ENCODE measurements at regions not wholly inside any gene's neighbourhood (a gene's known extent, or its start where the extent isn't known, plus 50 kb on each side); places are given as distances from the start of the nearest gene placed in this dataset.

GRCh38 chr4:147303873-147304229 is 177.0 kb upstream of the EDNRA start:
- no peak for DNase-seq
- no peak overlapping the region for H3K4ac ChIP-seq (ENCODE audit: low read depth, low read length)
- no peak overlapping the region for H2AK5ac ChIP-seq (ENCODE audit: low read length)
- no peaks in the 10 kb centered on the region for H3K4me1 ChIP-seq (ENCODE audit: control insufficient read depth, low read depth, low read length)
- no peak overlapping the region for H4K8ac ChIP-seq (ENCODE audit: low read depth, low read length)
- no peaks in the 10 kb centered on the region for H3K36me3 ChIP-seq (ENCODE audit: control insufficient read depth, insufficient read depth, low read length)
- H3K79me1 ChIP-seq (ENCODE audit: low read length), result no peaks in the 10 kb centered on the region
- H3K27me3 ChIP-seq (ENCODE audit: insufficient read depth, low read length, poor library complexity), result no peaks in the 10 kb centered on the region
- no peak overlapping the region for H3K9ac ChIP-seq (ENCODE audit: low read length)
- no peaks in the 10 kb centered on the region for H3K79me2 ChIP-seq (ENCODE audit: control insufficient read depth, insufficient read depth, low read length)
- H2BK15ac ChIP-seq (replicated peaks; ENCODE audit: low read depth), result no peak overlapping the region
- H3K18ac ChIP-seq (ENCODE audit: low read length), result no peak overlapping the region
- WGBS (ENCODE audit: extremely low coverage, insufficient coverage, low lambda C conversion rate), result 93% methylated on average over 2 of the region's 3 CpGs
- H3K4me2 ChIP-seq (ENCODE audit: low read length), result no peak overlapping the region
- no peak overlapping the region for H4K5ac ChIP-seq (ENCODE audit: low read length)
- H3K23ac ChIP-seq (ENCODE audit: low read length), result no peak overlapping the region
- no peak overlapping the region for H2BK5ac ChIP-seq (ENCODE audit: low read length)
- no peak overlapping the region for H3K27ac ChIP-seq (ENCODE audit: low read depth, low read length)
- H3K4me3 ChIP-seq (ENCODE audit: low read length), result no peak overlapping the region
- no peak overlapping the region for H3K56ac ChIP-seq (ENCODE audit: low read length)
- H2BK120ac ChIP-seq (ENCODE audit: low read depth, low read length), result no peak overlapping the region

GRCh38 chr4:147307896-147308674 is 172.8 kb upstream of the EDNRA start:
- no peaks in the 10 kb centered on the region for H3K36me3 ChIP-seq (ENCODE audit: control insufficient read depth, insufficient read depth, low read length)
- no CpG with 5 or more reads among the region's 5 CpGs for WGBS (ENCODE audit: extremely low coverage, insufficient coverage, low lambda C conversion rate)

GRCh38 chr4:147309434-147309833 is 171.5 kb upstream of the EDNRA start:
- Histone ChIP-seq H3K23ac (ENCODE audit: low read length) (no peak overlapping the region), H2BK5ac (ENCODE audit: low read length) (no peak overlapping the region), H3K4me3 (ENCODE audit: low read length) (no peak overlapping the region), H3K4me1 (ENCODE audit: control insufficient read depth, low read depth, low read length) (no peaks in the 10 kb centered on the region), H2AK5ac (ENCODE audit: low read length) (no peak overlapping the region), H2BK15ac (replicated peaks; ENCODE audit: low read depth) (no peak overlapping the region), H4K5ac (ENCODE audit: low read length) (no peak overlapping the region), H3K79me2 (ENCODE audit: control insufficient read depth, insufficient read depth, low read length) (no peaks in the 10 kb centered on the region), H3K4ac (ENCODE audit: low read depth, low read length) (no peak overlapping the region), H3K27me3 (ENCODE audit: insufficient read depth, low read length, poor library complexity) (no peaks in the 10 kb centered on the region), H3K9ac (ENCODE audit: low read length) (no peak overlapping the region), H3K4me2 (ENCODE audit: low read length) (no peak overlapping the region), H3K27ac (ENCODE audit: low read depth, low read length) (no peak overlapping the region), H3K79me1 (ENCODE audit: low read length) (no peaks in the 10 kb centered on the region), H3K18ac (ENCODE audit: low read length) (no peak overlapping the region), H4K8ac (ENCODE audit: low read depth, low read length) (no peak overlapping the region), H3K36me3 (ENCODE audit: control insufficient read depth, insufficient read depth, low read length) (no peaks in the 10 kb centered on the region), H2BK120ac (ENCODE audit: low read depth, low read length) (no peak overlapping the region), H3K56ac (ENCODE audit: low read length) (no peak overlapping the region)
- no peak for DNase-seq
- no CpG with 5 or more reads among the region's 4 CpGs for WGBS (ENCODE audit: extremely low coverage, insufficient coverage, low lambda C conversion rate)

More at GRCh38 chr4:147307896-147308674, 172.8 kb upstream of the EDNRA start:
- Histone ChIP-seq H2BK120ac (ENCODE audit: low read depth, low read length) (no peak overlapping the region), H3K27ac (ENCODE audit: low read depth, low read length) (no peak overlapping the region), H4K5ac (ENCODE audit: low read length) (no peak overlapping the region), H3K18ac (ENCODE audit: low read length) (no peak overlapping the region), H3K56ac (ENCODE audit: low read length) (no peak overlapping the region), H2BK5ac (ENCODE audit: low read length) (no peak overlapping the region), H3K4me1 (ENCODE audit: control insufficient read depth, low read depth, low read length) (no peaks in the 10 kb centered on the region), H3K4me3 (ENCODE audit: low read length) (no peak overlapping the region), H3K79me2 (ENCODE audit: control insufficient read depth, insufficient read depth, low read length) (no peaks in the 10 kb centered on the region), H3K27me3 (ENCODE audit: insufficient read depth, low read length, poor library complexity) (no peaks in the 10 kb centered on the region), H4K8ac (ENCODE audit: low read depth, low read length) (no peak overlapping the region), H2AK5ac (ENCODE audit: low read length) (no peak overlapping the region), H3K23ac (ENCODE audit: low read length) (no peak overlapping the region), H2BK15ac (replicated peaks; ENCODE audit: low read depth) (no peak overlapping the region), H3K9ac (ENCODE audit: low read length) (no peak overlapping the region), H3K4ac (ENCODE audit: low read depth, low read length) (no peak overlapping the region), H3K4me2 (ENCODE audit: low read length) (no peak overlapping the region), H3K79me1 (ENCODE audit: low read length) (no peaks in the 10 kb centered on the region)
- no peak for DNase-seq

GRCh38 chr4:147310312-147310711 is 170.6 kb upstream of the EDNRA start:
- no peak overlapping the region for H3K56ac ChIP-seq (ENCODE audit: low read length)
- H2AK5ac ChIP-seq (ENCODE audit: low read length), result no peak overlapping the region
- no peak overlapping the region for H4K8ac ChIP-seq (ENCODE audit: low read depth, low read length)
- H3K4me3 ChIP-seq (ENCODE audit: low read length), result no peak overlapping the region
- no peak overlapping the region for H3K4ac ChIP-seq (ENCODE audit: low read depth, low read length)
- no peaks in the 10 kb centered on the region for H3K79me1 ChIP-seq (ENCODE audit: low read length)
- H3K9ac ChIP-seq (ENCODE audit: low read length), result no peak overlapping the region
- no peaks in the 10 kb centered on the region for H3K27me3 ChIP-seq (ENCODE audit: insufficient read depth, low read length, poor library complexity)
- H2BK120ac ChIP-seq (ENCODE audit: low read depth, low read length), result no peak overlapping the region
- no peak overlapping the region for H3K27ac ChIP-seq (ENCODE audit: low read depth, low read length)
- WGBS (ENCODE audit: extremely low coverage, insufficient coverage, low lambda C conversion rate), result no CpG with 5 or more reads among the region's 4 CpGs
- H3K36me3 ChIP-seq (ENCODE audit: control insufficient read depth, insufficient read depth, low read length), result no peaks in the 10 kb centered on the region
- no peak overlapping the region for H3K4me2 ChIP-seq (ENCODE audit: low read length)
- H3K23ac ChIP-seq (ENCODE audit: low read length), result no peak overlapping the region
- no peaks in the 10 kb centered on the region for H3K79me2 ChIP-seq (ENCODE audit: control insufficient read depth, insufficient read depth, low read length)
- no peaks in the 10 kb centered on the region for H3K4me1 ChIP-seq (ENCODE audit: control insufficient read depth, low read depth, low read length)
- H2BK5ac ChIP-seq (ENCODE audit: low read length), result no peak overlapping the region
- no peak overlapping the region for H3K18ac ChIP-seq (ENCODE audit: low read length)
- H2BK15ac ChIP-seq (replicated peaks; ENCODE audit: low read depth), result no peak overlapping the region
- no peak overlapping the region for H4K5ac ChIP-seq (ENCODE audit: low read length)
- DNase-seq, result no peak

GRCh38 chr4:147311956-147312355 is 168.9 kb upstream of the EDNRA start:
- no peak overlapping the region for H3K27ac ChIP-seq (ENCODE audit: low read depth, low read length)
- H2BK5ac ChIP-seq (ENCODE audit: low read length), result no peak overlapping the region
- no peak overlapping the region for H3K23ac ChIP-seq (ENCODE audit: low read length)
- H3K56ac ChIP-seq (ENCODE audit: low read length), result no peak overlapping the region
- H2BK120ac ChIP-seq (ENCODE audit: low read depth, low read length), result no peak overlapping the region
- H3K79me2 ChIP-seq (ENCODE audit: control insufficient read depth, insufficient read depth, low read length), result no peaks in the 10 kb centered on the region
- H2BK15ac ChIP-seq (replicated peaks; ENCODE audit: low read depth), result no peak overlapping the region
- H3K79me1 ChIP-seq (ENCODE audit: low read length), result no peaks in the 10 kb centered on the region
- no peak overlapping the region for H3K18ac ChIP-seq (ENCODE audit: low read length)
- no peak overlapping the region for H3K4me3 ChIP-seq (ENCODE audit: low read length)
- no peak overlapping the region for H3K4me2 ChIP-seq (ENCODE audit: low read length)
- no peak overlapping the region for H2AK5ac ChIP-seq (ENCODE audit: low read length)
- H3K4ac ChIP-seq (ENCODE audit: low read depth, low read length), result no peak overlapping the region
- DNase-seq, result no peak
- no CpG with 5 or more reads among the region's 2 CpGs for WGBS (ENCODE audit: extremely low coverage, insufficient coverage, low lambda C conversion rate)
- H3K9ac ChIP-seq (ENCODE audit: low read length), result no peak overlapping the region
- H4K5ac ChIP-seq (ENCODE audit: low read length), result no peak overlapping the region
- H4K8ac ChIP-seq (ENCODE audit: low read depth, low read length), result no peak overlapping the region
- H3K4me1 ChIP-seq (ENCODE audit: control insufficient read depth, low read depth, low read length), result no peaks in the 10 kb centered on the region
- H3K36me3 ChIP-seq (ENCODE audit: control insufficient read depth, insufficient read depth, low read length), result no peaks in the 10 kb centered on the region
- no peaks in the 10 kb centered on the region for H3K27me3 ChIP-seq (ENCODE audit: insufficient read depth, low read length, poor library complexity)
